ENCODE measurements at regions not wholly inside any gene's neighbourhood (a gene's known extent, or its start where the extent isn't known, plus 50 kb on each side); places are given as distances from the start of the nearest gene placed in this dataset.

- Histone ChIP-seq H3K27ac (ENCODE audit: insufficient read depth, low read length, poor library complexity, severe bottlenecking) (no peak overlapping the region), H3K4me1 (ENCODE audit: control insufficient read depth, insufficient read depth, low read length, poor library complexity, severe bottlenecking) (no peaks in the 10 kb centered on the region), H3K27me3 (replicated peaks; ENCODE audit: control insufficient read depth, insufficient read depth, low read length, poor library complexity, severe bottlenecking) (no peaks in the 10 kb centered on the region), H3K4me3 (ENCODE audit: insufficient read depth, low read depth, low read length, poor library complexity, severe bottlenecking) (no peak overlapping the region), H3K36me3 (ENCODE audit: control insufficient read depth, insufficient read depth, low read length) (no peaks in the 10 kb centered on the region), H3K9me3 (ENCODE audit: control insufficient read depth, low read length) (no peaks in the 10 kb centered on the region)
- no peak for DNase-seq
These were observed 97.8 kb upstream of the PCSK2 start for GRCh38 chr20:17129089-17129488.

- Histone ChIP-seq H3K36me3 (ENCODE audit: control insufficient read depth, insufficient read depth, low read length) (no peaks in the 10 kb centered on the region), H3K9me3 (ENCODE audit: control insufficient read depth, low read length) (no peaks in the 10 kb centered on the region), H3K4me1 (ENCODE audit: control insufficient read depth, insufficient read depth, low read length, poor library complexity, severe bottlenecking) (no peaks in the 10 kb centered on the region), H3K27ac (ENCODE audit: insufficient read depth, low read length, poor library complexity, severe bottlenecking) (no peak overlapping the region), H3K4me3 (ENCODE audit: insufficient read depth, low read depth, low read length, poor library complexity, severe bottlenecking) (no peak overlapping the region), H3K27me3 (replicated peaks; ENCODE audit: control insufficient read depth, insufficient read depth, low read length, poor library complexity, severe bottlenecking) (no peaks in the 10 kb centered on the region)
- DNase-seq, result no peak
These were observed 89.1 kb upstream of the PCSK2 start for GRCh38 chr20:17137692-17138091.

- no peaks in the 10 kb centered on the region for H3K36me3 ChIP-seq (ENCODE audit: control insufficient read depth, insufficient read depth, low read length)
- H3K9me3 ChIP-seq (ENCODE audit: control insufficient read depth, low read length), result no peaks in the 10 kb centered on the region
- no peak for DNase-seq
- no peaks in the 10 kb centered on the region for H3K27me3 ChIP-seq (replicated peaks; ENCODE audit: control insufficient read depth, insufficient read depth, low read length, poor library complexity, severe bottlenecking)
- no peak overlapping the region for H3K27ac ChIP-seq (ENCODE audit: insufficient read depth, low read length, poor library complexity, severe bottlenecking)
- H3K4me1 ChIP-seq (ENCODE audit: control insufficient read depth, insufficient read depth, low read length, poor library complexity, severe bottlenecking), result no peaks in the 10 kb centered on the region
- no peak overlapping the region for H3K4me3 ChIP-seq (ENCODE audit: insufficient read depth, low read depth, low read length, poor library complexity, severe bottlenecking)
These were observed 88.6 kb upstream of the PCSK2 start for GRCh38 chr20:17138237-17138636.

- DNase-seq, result no peak
These were observed 85.9 kb upstream of the PCSK2 start for GRCh38 chr20:17140894-17141293.

GRCh38 chr20:17141568-17141967 is 85.3 kb upstream of the PCSK2 start:
- no peaks in the 10 kb centered on the region for H3K36me3 ChIP-seq (ENCODE audit: control insufficient read depth, insufficient read depth, low read length)
- no peak overlapping the region for H3K27ac ChIP-seq (ENCODE audit: insufficient read depth, low read length, poor library complexity, severe bottlenecking)
- no peak for DNase-seq
- H3K27me3 ChIP-seq (replicated peaks; ENCODE audit: control insufficient read depth, insufficient read depth, low read length, poor library complexity, severe bottlenecking), result no peaks in the 10 kb centered on the region
- no peak overlapping the region for H3K4me3 ChIP-seq (ENCODE audit: insufficient read depth, low read depth, low read length, poor library complexity, severe bottlenecking)
- H3K9me3 ChIP-seq (ENCODE audit: control insufficient read depth, low read length), result no peaks in the 10 kb centered on the region
- no peaks in the 10 kb centered on the region for H3K4me1 ChIP-seq (ENCODE audit: control insufficient read depth, insufficient read depth, low read length, poor library complexity, severe bottlenecking)

More at GRCh38 chr20:17140894-17141293, 85.9 kb upstream of the PCSK2 start:
- Histone ChIP-seq H3K27ac (ENCODE audit: insufficient read depth, low read length, poor library complexity, severe bottlenecking) (no peak overlapping the region), H3K9me3 (ENCODE audit: control insufficient read depth, low read length) (no peaks in the 10 kb centered on the region), H3K4me3 (ENCODE audit: insufficient read depth, low read depth, low read length, poor library complexity, severe bottlenecking) (no peak overlapping the region), H3K36me3 (ENCODE audit: control insufficient read depth, insufficient read depth, low read length) (no peaks in the 10 kb centered on the region), H3K27me3 (replicated peaks; ENCODE audit: control insufficient read depth, insufficient read depth, low read length, poor library complexity, severe bottlenecking) (no peaks in the 10 kb centered on the region), H3K4me1 (ENCODE audit: control insufficient read depth, insufficient read depth, low read length, poor library complexity, severe bottlenecking) (no peaks in the 10 kb centered on the region)

GRCh38 chr20:17142666-17143065 is 84.2 kb upstream of the PCSK2 start:
- no peak overlapping the region for H3K4me3 ChIP-seq (ENCODE audit: insufficient read depth, low read depth, low read length, poor library complexity, severe bottlenecking)
- no peaks in the 10 kb centered on the region for H3K36me3 ChIP-seq (ENCODE audit: control insufficient read depth, insufficient read depth, low read length)
- H3K4me1 ChIP-seq (ENCODE audit: control insufficient read depth, insufficient read depth, low read length, poor library complexity, severe bottlenecking), result no peaks in the 10 kb centered on the region
- H3K27me3 ChIP-seq (replicated peaks; ENCODE audit: control insufficient read depth, insufficient read depth, low read length, poor library complexity, severe bottlenecking), result no peaks in the 10 kb centered on the region
- no peak for DNase-seq
- H3K27ac ChIP-seq (ENCODE audit: insufficient read depth, low read length, poor library complexity, severe bottlenecking), result no peak overlapping the region
- H3K9me3 ChIP-seq (ENCODE audit: control insufficient read depth, low read length), result no peaks in the 10 kb centered on the region

GRCh38 chr20:17150858-17151257 is 76.0 kb upstream of the PCSK2 start:
- H3K36me3 ChIP-seq (ENCODE audit: control insufficient read depth, insufficient read depth, low read length), result no peaks in the 10 kb centered on the region
- H3K27me3 ChIP-seq (replicated peaks; ENCODE audit: control insufficient read depth, insufficient read depth, low read length, poor library complexity, severe bottlenecking), result no peaks in the 10 kb centered on the region
- no peak for DNase-seq
- H3K4me3 ChIP-seq (ENCODE audit: insufficient read depth, low read depth, low read length, poor library complexity, severe bottlenecking), result no peak overlapping the region
- H3K9me3 ChIP-seq (ENCODE audit: control insufficient read depth, low read length), result no peaks in the 10 kb centered on the region
- no peak overlapping the region for H3K27ac ChIP-seq (ENCODE audit: insufficient read depth, low read length, poor library complexity, severe bottlenecking)
- no peaks in the 10 kb centered on the region for H3K4me1 ChIP-seq (ENCODE audit: control insufficient read depth, insufficient read depth, low read length, poor library complexity, severe bottlenecking)

GRCh38 chr20:17155401-17155800 is 71.4 kb upstream of the PCSK2 start:
- Histone ChIP-seq H3K9me3 (ENCODE audit: control insufficient read depth, low read length) (no peaks in the 10 kb centered on the region), H3K27me3 (replicated peaks; ENCODE audit: control insufficient read depth, insufficient read depth, low read length, poor library complexity, severe bottlenecking) (no peaks in the 10 kb centered on the region), H3K27ac (ENCODE audit: insufficient read depth, low read length, poor library complexity, severe bottlenecking) (no peak overlapping the region), H3K36me3 (ENCODE audit: control insufficient read depth, insufficient read depth, low read length) (no peaks in the 10 kb centered on the region), H3K4me1 (ENCODE audit: control insufficient read depth, insufficient read depth, low read length, poor library complexity, severe bottlenecking) (no peaks in the 10 kb centered on the region), H3K4me3 (ENCODE audit: insufficient read depth, low read depth, low read length, poor library complexity, severe bottlenecking) (no peak overlapping the region)
- no peak for DNase-seq

- no peaks in the 10 kb centered on the region for H3K9me3 ChIP-seq (ENCODE audit: control insufficient read depth, low read length)
- no peak for DNase-seq
- no peaks in the 10 kb centered on the region for H3K36me3 ChIP-seq (ENCODE audit: control insufficient read depth, insufficient read depth, low read length)
- no peaks in the 10 kb centered on the region for H3K27me3 ChIP-seq (replicated peaks; ENCODE audit: control insufficient read depth, insufficient read depth, low read length, poor library complexity, severe bottlenecking)
- H3K4me3 ChIP-seq (ENCODE audit: insufficient read depth, low read depth, low read length, poor library complexity, severe bottlenecking), result no peak overlapping the region
- H3K27ac ChIP-seq (ENCODE audit: insufficient read depth, low read length, poor library complexity, severe bottlenecking), result no peak overlapping the region
- H3K4me1 ChIP-seq (ENCODE audit: control insufficient read depth, insufficient read depth, low read length, poor library complexity, severe bottlenecking), result no peaks in the 10 kb centered on the region
These were observed 68.1 kb upstream of the PCSK2 start for GRCh38 chr20:17158701-17159100.

GRCh38 chr20:17161673-17162481 is 65.0 kb upstream of the PCSK2 start:
- Histone ChIP-seq H3K4me3 (ENCODE audit: insufficient read depth, low read depth, low read length, poor library complexity, severe bottlenecking) (no peak overlapping the region), H3K4me1 (ENCODE audit: control insufficient read depth, insufficient read depth, low read length, poor library complexity, severe bottlenecking) (no peaks in the 10 kb centered on the region), H3K27me3 (replicated peaks; ENCODE audit: control insufficient read depth, insufficient read depth, low read length, poor library complexity, severe bottlenecking) (no peaks in the 10 kb centered on the region)

More at GRCh38 chr20:17161673-17162481, 65.0 kb upstream of the PCSK2 start:
- no peaks in the 10 kb centered on the region for H3K9me3 ChIP-seq (ENCODE audit: control insufficient read depth, low read length)
- H3K27ac ChIP-seq (ENCODE audit: insufficient read depth, low read length, poor library complexity, severe bottlenecking), result no peak overlapping the region
- H3K36me3 ChIP-seq (ENCODE audit: control insufficient read depth, insufficient read depth, low read length), result no peaks in the 10 kb centered on the region
- no peak for DNase-seq

All from effector memory CD4-positive, alpha-beta T cell (primary cell).